Ascending aorta (tissue), 2 donors: ENCODE measurements at regions not wholly inside any gene's neighbourhood (a gene's known extent, or its start where the extent isn't known, plus 50 kb on each side); places are given as distances from the start of the nearest gene placed in this dataset.

Experiments
- DNase-seq, 2 donors: peaks; one replicate each; pipeline ENCODE4 v3.0.0-alpha.2; 2019; ENCODE audit warnings: low spot score in 2 of 2
- H3K27ac ChIP-seq, 2 donors: fragments of 200-600 bp; sonication (generic); one replicate each; pipeline ENCODE4 v1.5.1; 2016 to 2017; ENCODE audit warnings: mild to moderate bottlenecking in 1 of 2
- H3K27me3 ChIP-seq: fragments of 200-600 bp; sonication (generic); one replicate; pipeline ENCODE4 v1.5.1; 2017
- H3K36me3 ChIP-seq, 2 donors: fragments of 200-600 bp; sonication (generic); one replicate each; pipeline ENCODE4 v1.5.1; 2016
- H3K4me1 ChIP-seq, 2 donors: fragments of 200-600 bp; sonication (generic); one replicate each; pipeline ENCODE4 v1.5.1; 2016 to 2017; ENCODE audit warnings: mild to moderate bottlenecking in 1 of 2
- H3K4me3 ChIP-seq, 2 donors: fragments of 200-600 bp; sonication (generic); one replicate each; pipeline ENCODE4 v1.5.1; 2016 to 2017; ENCODE audit warnings: mild to moderate bottlenecking in 1 of 2
- H3K9me3 ChIP-seq, 2 donors: fragments of 200-600 bp; sonication (generic); one replicate each; pipeline ENCODE4 v1.5.1; 2016
- intact Hi-C: fragments of 100-400 bp; cut with DNase I; formaldehyde crosslinking; loops from one replicate; pipeline ENCODE4 v1.15.1; 2023
- TF ChIP-seq, protein P1 (sequence below), 3 experiments: fragments of 200-600 bp in 2 of 3; fragments of 450-650 bp in 1 of 3; sonication (generic) in 2 of 3; IDR thresholded peaks; one replicate each; pipeline ENCODE4 v1.5.1; 2016 to 2019; ENCODE audit warnings: antibody characterized with exemption in 3 of 3, mild to moderate bottlenecking in 1 of 3, moderate library complexity in 1 of 3

DNA sequence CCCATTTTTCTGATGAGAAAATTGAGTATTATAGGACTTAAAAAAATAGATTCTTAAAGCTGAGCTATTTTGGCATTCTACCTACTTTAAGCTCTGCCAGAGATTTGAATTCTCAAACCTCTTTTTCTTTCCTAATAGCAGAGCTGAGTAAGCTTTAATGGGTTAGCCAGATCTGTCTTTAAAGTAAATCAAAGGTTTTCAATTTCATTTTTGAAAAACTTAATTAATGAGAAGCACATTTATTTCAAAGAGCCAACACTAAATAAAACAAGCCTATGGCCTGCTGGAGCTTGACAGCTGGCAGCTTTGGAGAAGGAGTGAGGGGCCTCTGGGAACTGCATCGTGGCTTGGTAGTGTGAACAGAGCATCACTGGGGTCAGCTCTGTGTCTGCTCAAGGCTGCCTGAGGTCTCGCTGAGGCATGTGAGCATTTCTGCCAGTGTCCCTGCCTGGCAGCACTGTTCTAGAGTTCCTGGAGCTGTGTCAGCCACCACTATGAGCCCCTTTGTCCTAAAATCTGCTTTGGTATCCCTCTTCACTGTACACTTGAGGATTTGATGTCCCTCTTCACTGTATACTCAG, 50.4 kb upstream of the PRSS23 start:
- TF ChIP-seq, protein P1, sequence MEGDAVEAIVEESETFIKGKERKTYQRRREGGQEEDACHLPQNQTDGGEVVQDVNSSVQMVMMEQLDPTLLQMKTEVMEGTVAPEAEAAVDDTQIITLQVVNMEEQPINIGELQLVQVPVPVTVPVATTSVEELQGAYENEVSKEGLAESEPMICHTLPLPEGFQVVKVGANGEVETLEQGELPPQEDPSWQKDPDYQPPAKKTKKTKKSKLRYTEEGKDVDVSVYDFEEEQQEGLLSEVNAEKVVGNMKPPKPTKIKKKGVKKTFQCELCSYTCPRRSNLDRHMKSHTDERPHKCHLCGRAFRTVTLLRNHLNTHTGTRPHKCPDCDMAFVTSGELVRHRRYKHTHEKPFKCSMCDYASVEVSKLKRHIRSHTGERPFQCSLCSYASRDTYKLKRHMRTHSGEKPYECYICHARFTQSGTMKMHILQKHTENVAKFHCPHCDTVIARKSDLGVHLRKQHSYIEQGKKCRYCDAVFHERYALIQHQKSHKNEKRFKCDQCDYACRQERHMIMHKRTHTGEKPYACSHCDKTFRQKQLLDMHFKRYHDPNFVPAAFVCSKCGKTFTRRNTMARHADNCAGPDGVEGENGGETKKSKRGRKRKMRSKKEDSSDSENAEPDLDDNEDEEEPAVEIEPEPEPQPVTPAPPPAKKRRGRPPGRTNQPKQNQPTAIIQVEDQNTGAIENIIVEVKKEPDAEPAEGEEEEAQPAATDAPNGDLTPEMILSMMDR (IDR thresholded peaks at IDR 0.05): no peak
- peaks cover 0 to 3% of the 10 kb centered on the region in 2 donors for H3K4me1 ChIP-seq
- no peak for DNase-seq
- no peaks in the 10 kb centered on the region for H3K36me3 ChIP-seq
- H3K9me3 ChIP-seq: no peaks in the 10 kb centered on the region
- H3K27me3 ChIP-seq: no peaks in the 10 kb centered on the region
- H3K4me3 ChIP-seq: no peak overlapping the region
- intact Hi-C loops: loop anchor here (5.0 kb wide), 1 partner anchor 293 kb away; no protein-coding TSS in a partner anchor
- H3K27ac ChIP-seq: no peak overlapping the region

DNA sequence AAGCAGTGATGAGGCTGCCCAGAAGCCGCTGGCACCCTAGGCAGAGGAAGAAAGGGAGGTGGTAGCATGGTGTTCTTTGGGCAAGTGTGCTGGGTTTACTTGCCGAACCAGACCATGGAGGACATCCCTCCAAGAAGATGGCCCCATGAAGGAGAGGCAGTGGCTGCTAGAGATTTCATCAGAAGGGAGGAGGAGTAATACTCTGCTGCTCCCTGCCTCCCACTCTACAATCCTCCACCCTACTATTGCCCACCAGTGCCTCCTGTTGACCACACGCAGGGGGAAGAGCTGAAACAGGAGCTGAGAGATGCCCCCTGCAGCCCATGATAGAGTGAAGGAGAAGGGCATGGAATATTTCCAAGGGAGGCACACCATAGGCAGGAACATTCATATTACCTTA, 51.0 kb upstream of the PRSS23 start:
- TF ChIP-seq, protein P1 (IDR thresholded peaks at IDR 0.05): no peak
- DNase-seq: no peak
- Histone ChIP-seq H3K27me3 (no peaks in the 10 kb centered on the region), H3K36me3 (no peaks in the 10 kb centered on the region), H3K9me3 (no peaks in the 10 kb centered on the region), H3K4me3 (no peak overlapping the region), H3K4me1 (peaks cover 0 to 5% of the 10 kb centered on the region in 2 donors), H3K27ac (no peak overlapping the region)
- intact Hi-C loops: loop anchor here (5.0 kb wide), 1 partner anchor 292 kb away; no protein-coding TSS in a partner anchor

DNA sequence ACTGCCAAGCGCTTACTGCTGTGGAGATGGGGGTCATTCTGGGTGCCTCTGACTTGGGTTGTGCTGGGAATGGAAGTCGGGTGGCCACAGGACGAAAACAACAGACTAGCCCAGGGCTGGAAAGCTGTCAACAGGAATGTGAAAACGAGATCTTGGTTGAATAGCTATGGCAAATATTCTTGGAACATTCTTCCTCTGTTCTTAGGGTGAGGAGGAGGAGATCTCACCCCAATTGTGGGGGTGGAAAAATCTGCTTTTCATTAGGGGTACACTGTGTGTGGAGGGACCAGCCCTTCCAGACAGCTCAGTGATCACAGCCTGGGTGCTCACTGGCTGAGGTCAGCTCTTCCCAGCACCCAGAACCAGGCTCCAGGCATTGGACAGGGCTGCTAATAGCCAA, 52.0 kb upstream of the PRSS23 start:
- no peaks in the 10 kb centered on the region for H3K9me3 ChIP-seq
- no peaks in the 10 kb centered on the region for H3K36me3 ChIP-seq
- peaks cover 0 to 13% of the 10 kb centered on the region in 2 donors for H3K4me1 ChIP-seq
- intact Hi-C loops: loop anchor here (5.0 kb wide), 1 partner anchor 291 kb away; no protein-coding TSS in a partner anchor
- H3K27ac ChIP-seq: no peak overlapping the region
- no peak for DNase-seq
- H3K27me3 ChIP-seq: no peaks in the 10 kb centered on the region
- H3K4me3 ChIP-seq: no peak overlapping the region
- TF ChIP-seq, protein P1 (IDR thresholded peaks at IDR 0.05): no peak

DNA sequence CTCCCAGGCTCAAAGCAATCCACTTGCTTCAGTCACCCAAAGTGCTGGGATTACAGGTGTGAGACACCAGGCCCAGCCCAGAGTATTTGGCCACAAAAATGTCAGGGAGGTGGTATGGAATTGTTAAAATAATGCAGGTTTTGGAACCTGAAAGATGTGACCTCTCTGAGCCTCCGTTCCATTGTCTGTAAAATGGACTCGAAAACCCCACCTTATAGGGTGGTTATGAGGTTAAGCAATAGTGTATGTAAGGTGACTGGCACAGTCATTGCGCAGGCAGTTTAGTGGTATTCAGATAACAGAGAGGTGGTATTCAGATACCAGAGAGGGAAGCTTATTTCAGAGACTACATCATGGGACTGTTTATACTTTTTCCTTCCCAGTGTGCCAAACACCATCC, 52.5 kb upstream of the PRSS23 start:
- H3K4me1 ChIP-seq: peaks cover under 1 to 18% of the 10 kb centered on the region in 2 donors
- intact Hi-C loops: loop anchor here (5.0 kb wide), 1 partner anchor 290 kb away; no protein-coding TSS in a partner anchor
- no peak overlapping the region for H3K4me3 ChIP-seq
- no peak overlapping the region for H3K27ac ChIP-seq
- no peaks in the 10 kb centered on the region for H3K9me3 ChIP-seq
- H3K27me3 ChIP-seq: no peaks in the 10 kb centered on the region
- TF ChIP-seq, protein P1 (IDR thresholded peaks at IDR 0.05): no peak
- no peaks in the 10 kb centered on the region for H3K36me3 ChIP-seq
- no peak for DNase-seq

DNA sequence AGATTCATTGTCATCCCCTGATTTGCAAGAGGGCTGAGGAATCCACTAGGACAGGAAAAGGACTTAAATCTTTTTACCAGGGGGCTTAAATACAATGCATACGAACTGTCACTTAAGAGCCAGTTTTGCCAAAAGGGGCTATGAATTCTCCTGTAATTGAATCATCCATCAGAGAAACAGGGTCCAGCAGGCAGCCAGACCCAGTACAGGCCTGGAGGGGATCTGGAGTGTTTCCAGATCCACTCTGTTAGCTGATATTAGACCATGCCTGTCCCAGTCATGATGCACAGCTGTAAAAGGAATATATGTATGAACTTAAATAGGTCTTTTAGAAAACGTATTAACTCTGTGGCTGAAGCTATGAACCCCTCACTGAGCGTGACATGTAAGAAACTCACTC, 53.8 kb upstream of the PRSS23 start:
- TF ChIP-seq, protein P1 (IDR thresholded peaks at IDR 0.05): no peak
- intact Hi-C loops: loop anchor here (5.0 kb wide), 1 partner anchor 289 kb away; no protein-coding TSS in a partner anchor
- no peak for DNase-seq
- Histone ChIP-seq H3K9me3 (no peaks in the 10 kb centered on the region), H3K36me3 (no peaks in the 10 kb centered on the region), H3K4me1 (peaks cover 10 to 31% of the 10 kb centered on the region in 2 donors), H3K27ac (no peak overlapping the region), H3K27me3 (no peaks in the 10 kb centered on the region), H3K4me3 (no peak overlapping the region)
